ENCODE measurements at regions not wholly inside any gene's neighbourhood (a gene's known extent, or its start where the extent isn't known, plus 50 kb on each side); places are given as distances from the start of the nearest gene placed in this dataset.

- no peak for TF ChIP-seq POLR2A (IDR thresholded peaks at IDR 0.05)
- no peak for TF ChIP-seq CTCF (IDR thresholded peaks at IDR 0.05)
Observed at GRCh38 chr2:39836638-39837037, 57.6 kb upstream of the THUMPD2 start.

Measured in adrenal gland (tissue), 5 donors.